Heart left ventricle (tissue), 16 donors: ENCODE measurements at regions not wholly inside any gene's neighbourhood (a gene's known extent, or its start where the extent isn't known, plus 50 kb on each side); places are given as distances from the start of the nearest gene placed in this dataset.

Experiments
- ATAC-seq, 4 donors: fragments of 200-7000 bp; cut with Tn5 transposase; one replicate each; pipeline ENCODE4 v1.9.1; 2020 to 2022; ENCODE audit warnings: moderate library complexity in 4 of 4, mild to moderate bottlenecking in 3 of 4, moderate number of reproducible peaks in 1 of 4
- DNase-seq, 5 donors: peaks; one replicate each; pipeline ENCODE4 v3.0.0-alpha.2; 2020
- H3K27ac ChIP-seq, 12 donors: fragments of 200-600 bp; sonication (generic) in 4 of 12; one replicate each; pipeline versions ENCODE4 v1.5.0 to v1.8.0; 2016 to 2022; ENCODE audit warnings: mild to moderate bottlenecking in 2 of 12
- H3K27me3 ChIP-seq, 9 donors: fragments of 200-600 bp; sonication (generic) in 2 of 9; one replicate each; pipeline versions ENCODE4 v1.5.1 to v1.8.0; 2016 to 2022; ENCODE audit warnings: mild to moderate bottlenecking in 3 of 9
- H3K36me3 ChIP-seq, 9 donors: fragments of 200-600 bp; sonication (generic) in 2 of 9; one replicate each; pipeline versions ENCODE4 v1.5.0 to v1.8.0; 2018 to 2022; ENCODE audit warnings: mild to moderate bottlenecking in 2 of 9
- H3K4me1 ChIP-seq, 12 donors: fragments of 200-600 bp; sonication (generic) in 4 of 12; one replicate each; pipeline versions ENCODE4 v1.5.0 to v1.8.0; 2016 to 2022; ENCODE audit warnings: mild to moderate bottlenecking in 3 of 12
- H3K4me3 ChIP-seq, 12 donors: fragments of 200-600 bp; sonication (generic) in 4 of 12; one replicate each; pipeline versions ENCODE4 v1.5.0 to v1.8.0; 2017 to 2022; ENCODE audit warnings: mild to moderate bottlenecking in 9 of 12, moderate library complexity in 4 of 12
- H3K9me3 ChIP-seq, 12 donors: fragments of 200-600 bp; sonication (generic) in 4 of 12; one replicate each; pipeline versions ENCODE4 v1.5.0 to v1.8.0; 2016 to 2022; ENCODE audit warnings: mild to moderate bottlenecking in 1 of 12
- POLR2A ChIP-seq, 2 donors: fragments of 450-650 bp; IDR thresholded peaks; one replicate each; pipeline ENCODE4 v1.6.1; 2017; ENCODE audit warnings: antibody characterized with exemption in 2 of 2, mild to moderate bottlenecking in 2 of 2, moderate library complexity in 2 of 2
- WGBS, 4 donors: extraction: QIAGEN DNeasy Blood & Tissue Kit in 2 of 4; methylation state at CpG; one replicate each; pipeline versions ENCODE4 v1.1.5 to v1.1.7; 2013 to 2018; 5-methylcytosine and 5-hydroxymethylcytosine counted together
- intact Hi-C, 10 donors: fragments of 100-400 bp; cut with DNase I; formaldehyde crosslinking; loops; one replicate each; pipeline versions ENCODE4 v1.11.1 to v1.14.2; 2022
- TF ChIP-seq, protein P1 (sequence below), 12 donors: fragments of 200-600 bp; sonication (generic) in 4 of 12; IDR thresholded peaks; one replicate each; pipeline versions ENCODE4 v1.5.0 to v1.8.0; 2018 to 2022; ENCODE audit warnings: antibody characterized with exemption in 12 of 12, mild to moderate bottlenecking in 5 of 12
- donor health status: ischemic (EF 13 %, LVEDD 7.1; RV severe dilation, severe dysfunction).
- donor health status: healthy with polysubstance abuse.
- donor health status: DM: no; HTN: yes; CAD: no.
- donor health status: DM: no; HTN: no; CAD: no.
- donor health status: ischemic (EF 25% LVEDD 6.9; RV normal size, moderate dysfunction).
- donor health status: ischemic (EF 25% LVEDD 5.7; RV mildly dilated, moderate dysfunction).
- donor health status: healthy.
- donor health status: DM: yes; HTN: yes; CAD: no.
- donor health status: ischemic (EF 35%, LVEDD 5.7; RV mildly dilated, moderate dysfunction).
- donor health status: nonischemic (EF 11% LVEDD 7.7; RV severe dilation, severe dysfunction).
- donor health status: DM: yes; HTN: yes; CAD: no.
- donor health status: PGD.
- donor health status: ischemic (EF 29% LVEDD 5.4; RV normal size, mild dysfunction).
- donor health status: nonischemic (EF 23%, LVEDD 6.1; RV moderate dilation, normal function).

DNA sequence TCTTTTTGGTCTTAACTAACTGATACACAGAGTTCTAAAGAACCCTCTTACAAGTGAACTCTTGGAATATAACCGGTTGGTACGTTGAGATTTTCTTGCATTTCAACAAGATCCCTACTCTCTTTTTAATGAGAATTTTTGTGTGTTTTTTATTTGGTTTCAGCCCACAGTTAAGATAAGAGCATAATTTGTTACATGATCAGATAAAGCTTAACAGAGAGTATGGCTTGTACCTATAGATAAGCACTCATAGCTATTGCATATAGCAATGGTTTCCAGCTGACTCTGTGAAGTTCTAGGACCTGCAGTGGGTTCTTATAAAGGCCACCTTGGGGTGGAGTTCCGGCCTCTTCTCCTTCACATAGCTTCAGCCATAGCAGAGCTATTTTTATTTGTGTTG lies 143.3 kb downstream of the SNX10 start:
- H3K27me3 ChIP-seq, result no peaks in the 10 kb centered on the region
- H3K9me3 ChIP-seq, result no peaks in the 10 kb centered on the region
- WGBS, 4 donors, result 67 to 98% (median 85%) methylated on average over 3 of the region's 3 CpGs
- ATAC-seq, result no peak
- no peak for DNase-seq
- H3K4me1 ChIP-seq, result no peaks in the 10 kb centered on the region
- intact Hi-C loops, result no loop called here
- TF ChIP-seq, protein P1, sequence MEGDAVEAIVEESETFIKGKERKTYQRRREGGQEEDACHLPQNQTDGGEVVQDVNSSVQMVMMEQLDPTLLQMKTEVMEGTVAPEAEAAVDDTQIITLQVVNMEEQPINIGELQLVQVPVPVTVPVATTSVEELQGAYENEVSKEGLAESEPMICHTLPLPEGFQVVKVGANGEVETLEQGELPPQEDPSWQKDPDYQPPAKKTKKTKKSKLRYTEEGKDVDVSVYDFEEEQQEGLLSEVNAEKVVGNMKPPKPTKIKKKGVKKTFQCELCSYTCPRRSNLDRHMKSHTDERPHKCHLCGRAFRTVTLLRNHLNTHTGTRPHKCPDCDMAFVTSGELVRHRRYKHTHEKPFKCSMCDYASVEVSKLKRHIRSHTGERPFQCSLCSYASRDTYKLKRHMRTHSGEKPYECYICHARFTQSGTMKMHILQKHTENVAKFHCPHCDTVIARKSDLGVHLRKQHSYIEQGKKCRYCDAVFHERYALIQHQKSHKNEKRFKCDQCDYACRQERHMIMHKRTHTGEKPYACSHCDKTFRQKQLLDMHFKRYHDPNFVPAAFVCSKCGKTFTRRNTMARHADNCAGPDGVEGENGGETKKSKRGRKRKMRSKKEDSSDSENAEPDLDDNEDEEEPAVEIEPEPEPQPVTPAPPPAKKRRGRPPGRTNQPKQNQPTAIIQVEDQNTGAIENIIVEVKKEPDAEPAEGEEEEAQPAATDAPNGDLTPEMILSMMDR (IDR thresholded peaks at IDR 0.05), result no peak
- no peak for TF ChIP-seq POLR2A (IDR thresholded peaks at IDR 0.05)
- H3K4me3 ChIP-seq, result no peak overlapping the region
- H3K27ac ChIP-seq, result no peak overlapping the region
- H3K36me3 ChIP-seq, result no peaks in the 10 kb centered on the region

DNA sequence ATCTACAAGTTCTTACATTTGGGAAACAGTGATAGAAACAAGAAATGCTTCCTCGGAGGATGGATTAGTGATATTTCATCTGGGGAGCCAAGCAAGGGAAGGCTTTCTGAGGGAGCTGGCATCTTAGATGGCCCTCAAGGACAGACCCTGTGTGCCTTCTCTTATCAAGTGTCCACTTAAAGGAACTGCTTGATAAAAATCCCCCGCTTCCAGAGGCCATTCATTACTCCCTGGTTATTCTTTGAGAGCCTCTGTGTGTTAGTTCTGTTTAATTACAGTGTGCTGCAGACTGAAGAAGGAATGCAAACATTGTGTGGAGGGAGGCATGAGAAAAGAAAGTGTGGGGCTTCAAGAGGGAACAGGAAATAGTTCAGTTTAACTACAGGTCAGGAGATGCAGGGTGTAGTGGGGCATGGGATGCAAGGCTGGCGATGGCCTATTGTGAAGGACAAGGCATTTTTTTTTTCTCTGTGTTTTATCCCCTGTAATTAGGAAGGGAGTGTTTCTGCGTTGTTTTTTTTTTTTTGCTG lies 145.4 kb downstream of the SNX10 start:
- Histone ChIP-seq H3K9me3 (no peaks in the 10 kb centered on the region), H3K27me3 (peaks cover 0 to 4% (median 0%) of the 10 kb centered on the region in 9 donors), H3K36me3 (no peaks in the 10 kb centered on the region), H3K27ac (no peak overlapping the region), H3K4me1 (no peaks in the 10 kb centered on the region), H3K4me3 (no peak overlapping the region)
- no peak for ATAC-seq
- WGBS, 4 donors, result 83 to 89% (median 85%) methylated on average over 4 of the region's 4 CpGs
- intact Hi-C loops, result no loop called here
- no peak for DNase-seq
- TF ChIP-seq, protein P1 (IDR thresholded peaks at IDR 0.05), result no peak
- no peak for TF ChIP-seq POLR2A (IDR thresholded peaks at IDR 0.05)

DNA sequence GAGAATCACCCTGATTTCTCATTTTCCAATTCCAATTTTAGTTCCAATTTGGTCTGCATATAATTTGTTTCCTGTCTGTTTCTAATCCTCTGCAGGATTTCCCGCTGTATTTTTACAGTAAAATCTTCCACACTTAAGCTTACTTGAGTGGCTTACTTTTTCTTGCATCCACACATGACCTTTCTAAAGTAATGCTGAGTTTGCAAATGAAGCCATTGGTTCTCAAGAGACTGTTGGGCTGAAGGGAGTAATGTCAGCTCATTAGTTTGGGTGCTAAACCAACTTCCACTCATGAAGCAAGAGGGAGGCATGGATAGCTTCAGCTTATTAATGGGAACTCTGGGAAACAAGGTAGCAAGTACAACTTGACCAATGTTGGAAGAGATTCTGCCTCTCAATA lies 146.4 kb downstream of the SNX10 start:
- no peak for ATAC-seq

DNA sequence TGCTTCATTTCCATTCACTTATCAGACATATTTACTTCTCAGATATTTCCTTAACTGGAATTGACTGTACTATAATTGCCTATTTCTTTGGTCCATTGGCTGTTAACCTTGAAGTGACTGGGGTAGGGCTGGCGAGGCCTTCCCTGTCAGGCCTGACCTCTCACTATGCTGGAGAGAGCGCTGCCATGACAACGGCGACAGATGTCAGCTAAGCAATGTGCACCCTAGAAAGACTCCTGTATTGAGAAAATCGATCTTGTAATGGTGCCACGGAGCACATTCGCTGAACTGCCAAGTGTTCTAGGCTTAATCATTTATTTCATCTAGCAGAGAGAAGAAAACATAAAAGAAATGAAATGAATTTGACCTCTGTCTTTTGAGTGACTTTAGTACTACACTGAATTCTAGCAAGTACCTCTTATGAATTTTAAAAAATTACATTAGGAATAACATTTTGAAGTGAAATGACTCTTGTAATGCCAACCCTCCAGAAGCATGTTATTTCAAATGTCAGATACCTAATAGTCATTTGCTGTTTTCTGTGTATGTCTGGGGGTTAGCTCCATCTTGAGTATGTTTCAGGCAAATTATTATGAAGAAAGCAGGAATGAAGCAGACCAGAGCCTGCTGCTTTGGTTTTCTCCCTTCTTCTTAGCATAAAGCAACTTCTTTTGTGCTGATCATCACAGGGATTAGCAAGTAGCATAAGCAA lies 148.0 kb downstream of the SNX10 start:
- Histone ChIP-seq H3K9me3 (no peaks in the 10 kb centered on the region), H3K27me3 (peaks cover 0 to 4% (median 0%) of the 10 kb centered on the region in 9 donors), H3K4me1 (no peaks in the 10 kb centered on the region), H3K4me3 (no peak overlapping the region), H3K36me3 (no peaks in the 10 kb centered on the region), H3K27ac (no peak overlapping the region)
- TF ChIP-seq, protein P1 (IDR thresholded peaks at IDR 0.05), result no peak
- no peak for TF ChIP-seq POLR2A (IDR thresholded peaks at IDR 0.05)
- intact Hi-C loops, result no loop called here
- DNase-seq (no peak), ATAC-seq (no peak)
- 85 to 91% (median 90%) methylated on average over 7 of the region's 7 CpGs for WGBS, 4 donors

More for the DNA sequence above, 146.4 kb downstream of the SNX10 start:
- Histone ChIP-seq H3K36me3 (no peaks in the 10 kb centered on the region), H3K4me3 (no peak overlapping the region), H3K4me1 (no peaks in the 10 kb centered on the region), H3K27ac (no peak overlapping the region), H3K9me3 (no peaks in the 10 kb centered on the region), H3K27me3 (peaks cover 0 to 4% (median 0%) of the 10 kb centered on the region in 9 donors)
- DNase-seq, result no peak
- TF ChIP-seq, protein P1 (IDR thresholded peaks at IDR 0.05), result no peak
- 89 to 93% (median 91%) methylated on average over 1 of the region's 1 CpG for WGBS, 4 donors
- intact Hi-C loops, result no loop called here
